ENCODE measurements at regions not wholly inside any gene's neighbourhood (a gene's known extent, or its start where the extent isn't known, plus 50 kb on each side); places are given as distances from the start of the nearest gene placed in this dataset.

DNA sequence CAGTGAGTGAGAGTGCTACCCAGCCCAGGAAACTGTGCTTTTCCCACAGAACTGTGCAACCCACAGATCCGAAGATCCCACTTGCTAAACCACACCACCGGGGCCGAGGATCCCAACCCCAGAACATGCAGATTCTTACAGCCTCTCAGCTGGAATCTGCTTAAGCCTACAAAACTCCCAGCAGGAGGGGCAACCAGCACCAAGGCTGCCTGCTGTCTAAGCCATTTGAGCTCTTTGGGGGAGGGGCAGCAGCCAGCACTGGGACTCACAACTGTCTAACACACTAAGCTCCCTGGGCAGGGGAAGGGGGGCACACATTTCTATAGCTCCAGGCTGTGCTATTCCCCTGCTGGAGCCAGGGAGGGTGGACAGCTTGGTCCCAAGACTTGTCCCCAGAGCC, 529.9 kb downstream of the XPNPEP1 start:
- Histone ChIP-seq H3K4me1 (ENCODE audit: control insufficient read depth in 1 of 2, insufficient read depth in 2 of 2, low read length in 2 of 2) (no peaks in the 10 kb centered on the region), H3K27me3 (ENCODE audit: control insufficient read depth in 1 of 2, insufficient read depth in 2 of 2, low read length in 2 of 2) (no peaks in the 10 kb centered on the region), H3K4me3 (ENCODE audit: low read depth in 1 of 2, low read length in 2 of 2) (no peak overlapping the region), H3K36me3 (ENCODE audit: control insufficient read depth in 1 of 2, insufficient read depth in 2 of 2, low read length in 2 of 2) (no peaks in the 10 kb centered on the region), H3K27ac (ENCODE audit: low read depth, low read length) (no peak overlapping the region), H3K9me3 (ENCODE audit: control insufficient read depth in 1 of 2, low read length in 2 of 2) (no peaks in the 10 kb centered on the region), H3K9ac (ENCODE audit: low read depth in 1 of 2, low read length in 2 of 2) (no peak overlapping the region)

DNA sequence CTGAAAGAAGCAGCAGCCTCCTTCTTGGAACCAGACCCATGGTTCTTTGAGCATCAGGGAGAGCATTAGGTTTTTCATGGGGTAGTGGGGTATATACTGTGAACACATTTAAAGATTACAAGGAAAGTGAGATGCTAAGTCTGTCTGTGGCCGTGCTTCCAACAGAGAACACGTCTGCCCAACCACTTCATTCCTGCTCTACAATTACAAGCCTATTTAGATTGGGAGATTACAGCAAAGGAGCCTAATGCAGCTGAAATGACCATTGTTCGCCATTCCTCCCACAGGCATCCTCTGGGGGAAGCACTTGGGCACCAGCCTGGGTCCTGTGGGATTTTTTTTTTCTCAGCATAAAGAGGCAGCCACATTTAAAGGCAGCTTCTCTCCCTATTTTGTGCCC, 536.4 kb downstream of the XPNPEP1 start:
- Histone ChIP-seq H3K27ac (ENCODE audit: low read depth, low read length) (no peak overlapping the region), H3K9ac (ENCODE audit: low read depth in 1 of 2, low read length in 2 of 2) (no peak overlapping the region), H3K9me3 (ENCODE audit: control insufficient read depth in 1 of 2, low read length in 2 of 2) (no peaks in the 10 kb centered on the region)

DNA sequence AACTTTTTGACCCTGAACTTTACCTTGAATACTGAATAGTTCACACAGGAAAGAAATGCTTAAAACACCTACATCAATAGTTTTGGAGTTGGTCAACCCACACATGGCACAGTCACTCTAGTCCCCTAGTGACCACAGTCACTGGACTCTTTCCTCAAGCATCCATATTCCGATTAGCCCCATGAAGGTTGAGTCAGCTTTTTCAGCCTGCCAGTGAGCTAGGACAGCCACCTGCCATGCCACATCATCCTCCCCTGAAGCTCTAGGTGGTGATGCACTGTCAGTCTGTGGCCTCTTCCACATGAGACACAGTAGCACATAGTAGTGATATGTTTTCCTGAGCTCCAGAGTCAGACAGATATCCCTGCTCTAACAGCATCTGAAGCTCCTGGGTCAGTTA, 537.2 kb downstream of the XPNPEP1 start:
- no peak overlapping the region for H3K9ac ChIP-seq (ENCODE audit: low read depth in 1 of 2, low read length in 2 of 2)
- H3K27me3 ChIP-seq (ENCODE audit: control insufficient read depth in 1 of 2, insufficient read depth in 2 of 2, low read length in 2 of 2) = no peaks in the 10 kb centered on the region
- H3K4me3 ChIP-seq (ENCODE audit: low read depth in 1 of 2, low read length in 2 of 2) = no peak overlapping the region
- H3K4me1 ChIP-seq (ENCODE audit: control insufficient read depth in 1 of 2, insufficient read depth in 2 of 2, low read length in 2 of 2) = no peaks in the 10 kb centered on the region
- H3K27ac ChIP-seq (ENCODE audit: low read depth, low read length) = no peak overlapping the region
- H3K36me3 ChIP-seq (ENCODE audit: control insufficient read depth in 1 of 2, insufficient read depth in 2 of 2, low read length in 2 of 2) = no peaks in the 10 kb centered on the region
- no peaks in the 10 kb centered on the region for H3K9me3 ChIP-seq (ENCODE audit: control insufficient read depth in 1 of 2, low read length in 2 of 2)

More for the DNA sequence above, 536.4 kb downstream of the XPNPEP1 start:
- no peaks in the 10 kb centered on the region for H3K4me1 ChIP-seq (ENCODE audit: control insufficient read depth in 1 of 2, insufficient read depth in 2 of 2, low read length in 2 of 2)
- no peak overlapping the region for H3K4me3 ChIP-seq (ENCODE audit: low read depth in 1 of 2, low read length in 2 of 2)
- no peaks in the 10 kb centered on the region for H3K27me3 ChIP-seq (ENCODE audit: control insufficient read depth in 1 of 2, insufficient read depth in 2 of 2, low read length in 2 of 2)
- H3K36me3 ChIP-seq (ENCODE audit: control insufficient read depth in 1 of 2, insufficient read depth in 2 of 2, low read length in 2 of 2) = no peaks in the 10 kb centered on the region

DNA sequence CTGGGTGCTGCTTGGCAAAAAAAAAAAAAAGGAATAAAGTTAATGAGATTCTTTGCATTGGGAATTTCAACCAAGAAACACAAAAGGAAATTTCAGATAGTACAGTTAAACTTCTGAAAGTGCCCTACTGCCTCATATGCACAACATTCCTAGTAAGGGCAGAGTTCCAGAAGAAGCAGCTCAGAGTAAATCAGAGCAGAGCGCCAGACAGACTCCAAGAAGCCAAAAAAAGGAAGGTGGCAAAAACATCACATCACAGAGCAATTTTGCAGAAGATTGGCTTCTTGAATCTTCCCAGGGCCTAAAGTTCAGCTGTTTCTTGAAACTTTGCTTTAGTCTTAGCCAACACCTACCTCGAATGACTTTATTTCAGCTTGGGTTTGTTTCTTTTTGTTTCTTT, 544.1 kb downstream of the XPNPEP1 start:
- Histone ChIP-seq H3K4me3 (ENCODE audit: low read depth in 1 of 2, low read length in 2 of 2) (no peak overlapping the region), H3K27ac (ENCODE audit: low read depth, low read length) (no peak overlapping the region), H3K4me1 (ENCODE audit: control insufficient read depth in 1 of 2, insufficient read depth in 2 of 2, low read length in 2 of 2) (no peaks in the 10 kb centered on the region), H3K9ac (ENCODE audit: low read depth in 1 of 2, low read length in 2 of 2) (no peak overlapping the region), H3K9me3 (ENCODE audit: control insufficient read depth in 1 of 2, low read length in 2 of 2) (no peaks in the 10 kb centered on the region), H3K36me3 (ENCODE audit: control insufficient read depth in 1 of 2, insufficient read depth in 2 of 2, low read length in 2 of 2) (no peaks in the 10 kb centered on the region), H3K27me3 (ENCODE audit: control insufficient read depth in 1 of 2, insufficient read depth in 2 of 2, low read length in 2 of 2) (no peaks in the 10 kb centered on the region)

DNA sequence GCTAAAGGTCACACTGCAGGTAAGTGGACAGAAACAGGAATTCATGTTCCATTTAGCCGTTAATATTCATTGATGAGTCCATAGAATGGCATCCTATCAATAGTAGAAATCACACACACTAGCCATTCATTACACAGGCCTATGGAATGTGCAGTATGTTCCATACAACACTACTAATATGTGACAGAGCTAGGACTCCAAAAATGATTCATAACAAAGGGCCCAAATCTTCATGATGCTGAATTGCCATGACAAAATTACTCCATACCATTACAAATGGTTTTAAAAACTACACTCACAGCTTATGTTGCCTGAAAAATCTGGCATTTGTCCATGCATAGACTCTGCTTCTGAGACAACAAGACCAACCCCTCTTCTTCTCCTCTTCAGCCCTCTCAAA, 549.1 kb downstream of the XPNPEP1 start:
- H3K9me3 ChIP-seq (ENCODE audit: control insufficient read depth in 1 of 2, low read length in 2 of 2) = no peaks in the 10 kb centered on the region
- H3K4me3 ChIP-seq (ENCODE audit: low read depth in 1 of 2, low read length in 2 of 2) = no peak overlapping the region
- no peaks in the 10 kb centered on the region for H3K4me1 ChIP-seq (ENCODE audit: control insufficient read depth in 1 of 2, insufficient read depth in 2 of 2, low read length in 2 of 2)
- H3K9ac ChIP-seq (ENCODE audit: low read depth in 1 of 2, low read length in 2 of 2) = no peak overlapping the region
- no peak overlapping the region for H3K27ac ChIP-seq (ENCODE audit: low read depth, low read length)
- no peaks in the 10 kb centered on the region for H3K36me3 ChIP-seq (ENCODE audit: control insufficient read depth in 1 of 2, insufficient read depth in 2 of 2, low read length in 2 of 2)
- no peaks in the 10 kb centered on the region for H3K27me3 ChIP-seq (ENCODE audit: control insufficient read depth in 1 of 2, insufficient read depth in 2 of 2, low read length in 2 of 2)

DNA sequence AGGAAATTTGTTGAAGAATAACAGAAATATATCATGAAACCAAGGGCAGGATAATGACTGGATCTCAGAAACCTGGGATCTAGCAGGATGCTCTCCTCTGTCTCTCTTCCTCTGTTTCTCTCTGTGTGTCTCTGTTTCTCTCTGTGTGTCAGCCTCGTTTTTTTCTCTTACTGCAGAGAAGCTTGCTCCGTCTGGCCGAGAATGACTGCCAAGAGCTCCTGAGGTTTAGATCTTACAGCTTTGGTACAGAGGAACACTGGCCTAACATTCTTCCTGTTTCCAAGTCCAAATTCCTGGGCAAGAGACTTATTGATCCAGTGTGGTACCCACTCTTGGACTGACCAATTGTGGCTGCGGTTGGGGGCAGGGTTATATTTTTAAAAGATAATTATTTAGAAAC, 564.0 kb downstream of the XPNPEP1 start:
- H3K9me3 ChIP-seq (ENCODE audit: control insufficient read depth in 1 of 2, low read length in 2 of 2) = peaks cover 0 to 7% of the 10 kb centered on the region in 2 donors

DNA sequence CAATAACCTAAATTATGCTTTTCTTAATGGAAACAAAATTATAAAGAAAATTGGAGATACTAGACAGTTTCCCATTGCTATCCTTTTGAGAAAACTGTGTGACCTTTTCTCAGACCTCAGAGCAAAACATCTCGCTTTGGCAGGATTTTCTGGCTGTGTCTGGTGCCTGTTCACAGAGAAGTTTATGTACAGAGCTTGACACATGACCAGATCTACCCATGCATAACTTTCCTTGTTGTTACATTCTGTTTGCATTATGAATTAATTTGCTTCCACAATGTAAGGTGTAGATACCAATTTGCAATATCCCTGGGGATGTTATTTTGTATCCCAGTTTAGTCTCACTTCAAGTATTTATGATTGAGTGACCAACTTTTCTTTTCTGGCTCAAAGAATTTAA, 565.0 kb downstream of the XPNPEP1 start:
- no peak overlapping the region for H3K9ac ChIP-seq (ENCODE audit: low read depth in 1 of 2, low read length in 2 of 2)
- H3K9me3 ChIP-seq (ENCODE audit: control insufficient read depth in 1 of 2, low read length in 2 of 2) = peaks cover 0 to 7% of the 10 kb centered on the region in 2 donors
- H3K4me3 ChIP-seq (ENCODE audit: low read depth in 1 of 2, low read length in 2 of 2) = no peak overlapping the region
- H3K36me3 ChIP-seq (ENCODE audit: control insufficient read depth in 1 of 2, insufficient read depth in 2 of 2, low read length in 2 of 2) = no peaks in the 10 kb centered on the region
- H3K27ac ChIP-seq (ENCODE audit: low read depth, low read length) = no peak overlapping the region
- no peaks in the 10 kb centered on the region for H3K27me3 ChIP-seq (ENCODE audit: control insufficient read depth in 1 of 2, insufficient read depth in 2 of 2, low read length in 2 of 2)
- no peaks in the 10 kb centered on the region for H3K4me1 ChIP-seq (ENCODE audit: control insufficient read depth in 1 of 2, insufficient read depth in 2 of 2, low read length in 2 of 2)

More for the DNA sequence above, 564.0 kb downstream of the XPNPEP1 start:
- Histone ChIP-seq H3K27ac (ENCODE audit: low read depth, low read length) (no peak overlapping the region), H3K4me1 (ENCODE audit: control insufficient read depth in 1 of 2, insufficient read depth in 2 of 2, low read length in 2 of 2) (no peaks in the 10 kb centered on the region), H3K27me3 (ENCODE audit: control insufficient read depth in 1 of 2, insufficient read depth in 2 of 2, low read length in 2 of 2) (no peaks in the 10 kb centered on the region), H3K4me3 (ENCODE audit: low read depth in 1 of 2, low read length in 2 of 2) (no peak overlapping the region), H3K9ac (ENCODE audit: low read depth in 1 of 2, low read length in 2 of 2) (no peak overlapping the region), H3K36me3 (ENCODE audit: control insufficient read depth in 1 of 2, insufficient read depth in 2 of 2, low read length in 2 of 2) (no peaks in the 10 kb centered on the region)

DNA sequence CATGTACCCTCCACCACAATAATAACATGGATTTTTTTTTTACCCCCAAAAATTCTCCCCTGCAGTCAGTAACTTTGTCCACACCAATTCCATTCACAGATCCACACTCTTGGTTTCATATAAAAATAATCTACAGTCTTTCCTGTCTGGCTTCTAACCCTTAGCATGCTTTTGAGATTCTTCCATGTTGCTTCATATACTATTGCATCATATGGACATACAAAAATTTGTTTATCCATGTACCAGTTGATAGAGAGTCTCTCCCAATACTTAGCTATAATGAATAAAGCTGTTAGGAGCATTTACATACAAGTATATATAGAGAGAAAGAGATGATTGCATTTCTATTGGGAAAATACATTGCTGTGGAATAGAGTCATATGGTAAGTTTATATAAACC, 575.0 kb downstream of the XPNPEP1 start:
- H3K36me3 ChIP-seq (ENCODE audit: control insufficient read depth in 1 of 2, insufficient read depth in 2 of 2, low read length in 2 of 2) = no peaks in the 10 kb centered on the region
- H3K9ac ChIP-seq (ENCODE audit: low read depth in 1 of 2, low read length in 2 of 2) = no peak overlapping the region
- no peak overlapping the region for H3K4me3 ChIP-seq (ENCODE audit: low read depth in 1 of 2, low read length in 2 of 2)
- no peak overlapping the region for H3K27ac ChIP-seq (ENCODE audit: low read depth, low read length)
- no peaks in the 10 kb centered on the region for H3K27me3 ChIP-seq (ENCODE audit: control insufficient read depth in 1 of 2, insufficient read depth in 2 of 2, low read length in 2 of 2)
- H3K9me3 ChIP-seq (ENCODE audit: control insufficient read depth in 1 of 2, low read length in 2 of 2) = peaks cover 4 to 7% of the 10 kb centered on the region in 2 donors
- H3K4me1 ChIP-seq (ENCODE audit: control insufficient read depth in 1 of 2, insufficient read depth in 2 of 2, low read length in 2 of 2) = no peaks in the 10 kb centered on the region

DNA sequence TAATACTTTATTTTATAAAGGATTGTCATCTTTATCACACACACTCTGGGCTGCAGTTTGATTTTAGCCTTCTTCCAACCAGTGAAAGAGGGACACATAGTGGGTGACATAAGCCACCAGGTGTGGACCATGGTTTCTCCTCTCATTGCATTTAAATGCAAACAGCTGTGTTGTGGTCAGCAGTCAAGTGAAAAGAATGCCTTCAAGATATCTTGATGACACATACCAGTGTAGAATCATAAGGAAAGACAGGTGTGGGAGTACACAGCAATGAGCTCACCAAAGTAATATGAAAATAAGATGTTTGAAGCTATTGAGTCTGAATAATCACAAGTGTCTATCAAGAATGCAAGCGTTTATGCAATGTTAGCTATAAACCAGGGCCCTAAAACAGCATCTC, 580.0 kb downstream of the XPNPEP1 start:
- Histone ChIP-seq H3K27me3 (ENCODE audit: control insufficient read depth in 1 of 2, insufficient read depth in 2 of 2, low read length in 2 of 2) (no peaks in the 10 kb centered on the region), H3K4me3 (ENCODE audit: low read depth in 1 of 2, low read length in 2 of 2) (no peak overlapping the region), H3K4me1 (ENCODE audit: control insufficient read depth in 1 of 2, insufficient read depth in 2 of 2, low read length in 2 of 2) (no peaks in the 10 kb centered on the region), H3K9me3 (ENCODE audit: control insufficient read depth in 1 of 2, low read length in 2 of 2) (no peaks in the 10 kb centered on the region), H3K27ac (ENCODE audit: low read depth, low read length) (no peak overlapping the region), H3K9ac (ENCODE audit: low read depth in 1 of 2, low read length in 2 of 2) (no peak overlapping the region), H3K36me3 (ENCODE audit: control insufficient read depth in 1 of 2, insufficient read depth in 2 of 2, low read length in 2 of 2) (no peaks in the 10 kb centered on the region)

DNA sequence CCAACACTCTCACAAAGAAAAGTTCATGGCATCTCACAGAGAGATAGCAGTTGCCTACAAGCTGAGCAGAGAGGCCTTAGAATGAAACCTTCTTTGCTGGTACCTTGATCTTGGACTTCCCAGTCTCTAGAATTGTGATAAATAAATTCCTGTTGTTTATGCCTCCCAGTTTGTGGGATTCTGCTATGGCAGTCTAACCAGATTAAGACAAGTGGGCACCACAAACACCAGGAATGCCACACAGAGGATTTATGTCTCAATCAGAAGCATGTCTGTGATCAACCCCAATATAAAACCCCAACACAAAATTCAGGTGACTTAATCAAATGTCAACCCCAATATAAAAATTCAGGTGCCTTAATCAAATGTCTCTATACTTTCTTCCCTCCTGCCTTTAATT, 581.3 kb downstream of the XPNPEP1 start:
- Histone ChIP-seq H3K4me3 (ENCODE audit: low read depth in 1 of 2, low read length in 2 of 2) (no peak overlapping the region), H3K9me3 (ENCODE audit: control insufficient read depth in 1 of 2, low read length in 2 of 2) (no peaks in the 10 kb centered on the region), H3K9ac (ENCODE audit: low read depth in 1 of 2, low read length in 2 of 2) (no peak overlapping the region), H3K4me1 (ENCODE audit: control insufficient read depth in 1 of 2, insufficient read depth in 2 of 2, low read length in 2 of 2) (no peaks in the 10 kb centered on the region), H3K27me3 (ENCODE audit: control insufficient read depth in 1 of 2, insufficient read depth in 2 of 2, low read length in 2 of 2) (no peaks in the 10 kb centered on the region), H3K27ac (ENCODE audit: low read depth, low read length) (no peak overlapping the region), H3K36me3 (ENCODE audit: control insufficient read depth in 1 of 2, insufficient read depth in 2 of 2, low read length in 2 of 2) (no peaks in the 10 kb centered on the region)

DNA sequence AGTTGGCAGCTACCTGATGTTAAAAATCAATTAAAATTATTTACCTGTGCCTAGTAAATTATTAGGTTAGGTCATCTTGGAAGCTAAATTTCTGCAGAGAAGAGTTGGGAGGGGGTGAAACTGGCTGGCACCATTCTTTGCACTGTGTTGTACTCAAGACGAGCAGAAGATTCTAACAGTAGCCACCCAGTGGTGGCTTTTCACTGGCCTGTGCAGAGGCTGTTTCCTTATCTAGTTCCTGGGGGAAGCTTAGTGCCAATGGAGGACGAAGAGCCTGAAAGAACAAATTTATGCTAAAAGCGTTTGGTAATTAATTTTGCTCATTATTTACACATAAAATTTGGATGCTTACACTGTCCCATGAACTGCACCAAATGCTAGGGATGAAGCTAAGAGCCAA, 595.3 kb downstream of the XPNPEP1 start:
- no peak overlapping the region for H3K9ac ChIP-seq (ENCODE audit: low read depth in 1 of 2, low read length in 2 of 2)
- peaks cover 0 to 3% of the 10 kb centered on the region in 2 donors for H3K9me3 ChIP-seq (ENCODE audit: control insufficient read depth in 1 of 2, low read length in 2 of 2)
- no peaks in the 10 kb centered on the region for H3K27me3 ChIP-seq (ENCODE audit: control insufficient read depth in 1 of 2, insufficient read depth in 2 of 2, low read length in 2 of 2)
- no peak overlapping the region for H3K27ac ChIP-seq (ENCODE audit: low read depth, low read length)
- H3K4me3 ChIP-seq (ENCODE audit: low read depth in 1 of 2, low read length in 2 of 2) = no peak overlapping the region
- H3K4me1 ChIP-seq (ENCODE audit: control insufficient read depth in 1 of 2, insufficient read depth in 2 of 2, low read length in 2 of 2) = no peaks in the 10 kb centered on the region
- no peaks in the 10 kb centered on the region for H3K36me3 ChIP-seq (ENCODE audit: control insufficient read depth in 1 of 2, insufficient read depth in 2 of 2, low read length in 2 of 2)

All from duodenal mucosa (tissue), 2 donors.